ENCODE measurements at regions not wholly inside any gene's neighbourhood (a gene's known extent, or its start where the extent isn't known, plus 50 kb on each side); places are given as distances from the start of the nearest gene placed in this dataset.

- CTCF ChIA-PET = no interaction called here
- BruUV-seq (replicated peaks) = no TSS peak
Measured at GRCh38 chr2:160816916-160817499, 323.4 kb upstream of the RBMS1 start.

GRCh38 chr2:160820691-160821090 is 327.1 kb upstream of the RBMS1 start:
- CTCF ChIA-PET = no interaction called here

More at GRCh38 chr2:160816916-160817499, 323.4 kb upstream of the RBMS1 start:
- Histone ChIP-seq H3K4me3 (ENCODE audit: low read depth, low read length, poor library complexity, severe bottlenecking) (no peak overlapping the region), H3K27ac (ENCODE audit: low read depth, low read length, poor library complexity, severe bottlenecking) (no peak overlapping the region), H3K9me3 (ENCODE audit: low read depth, low read length, poor library complexity, severe bottlenecking) (no peaks in the 10 kb centered on the region), H3K27me3 (replicated peaks; ENCODE audit: insufficient read depth, low read depth, low read length, poor library complexity) (no peaks in the 10 kb centered on the region), H3K4me1 (ENCODE audit: insufficient read depth, low read length, poor library complexity, severe bottlenecking) (peaks cover 13% of the 10 kb centered on the region), H3K36me3 (ENCODE audit: insufficient read depth, low read length, poor library complexity, severe bottlenecking) (no peaks in the 10 kb centered on the region)
- intact Hi-C loops (cut with micrococcal nuclease; ENCODE audit: unreplicated experiment) = no loop called here
- peak; percentile 31 for DNase-seq (ENCODE audit: low spot score)
- no peak for TF ChIP-seq EZH2 (IDR thresholded peaks at IDR 0.05; ENCODE audit: borderline replicate concordance, low read depth, low read length, poor library complexity, severe bottlenecking)
- TF ChIP-seq, protein P1, sequence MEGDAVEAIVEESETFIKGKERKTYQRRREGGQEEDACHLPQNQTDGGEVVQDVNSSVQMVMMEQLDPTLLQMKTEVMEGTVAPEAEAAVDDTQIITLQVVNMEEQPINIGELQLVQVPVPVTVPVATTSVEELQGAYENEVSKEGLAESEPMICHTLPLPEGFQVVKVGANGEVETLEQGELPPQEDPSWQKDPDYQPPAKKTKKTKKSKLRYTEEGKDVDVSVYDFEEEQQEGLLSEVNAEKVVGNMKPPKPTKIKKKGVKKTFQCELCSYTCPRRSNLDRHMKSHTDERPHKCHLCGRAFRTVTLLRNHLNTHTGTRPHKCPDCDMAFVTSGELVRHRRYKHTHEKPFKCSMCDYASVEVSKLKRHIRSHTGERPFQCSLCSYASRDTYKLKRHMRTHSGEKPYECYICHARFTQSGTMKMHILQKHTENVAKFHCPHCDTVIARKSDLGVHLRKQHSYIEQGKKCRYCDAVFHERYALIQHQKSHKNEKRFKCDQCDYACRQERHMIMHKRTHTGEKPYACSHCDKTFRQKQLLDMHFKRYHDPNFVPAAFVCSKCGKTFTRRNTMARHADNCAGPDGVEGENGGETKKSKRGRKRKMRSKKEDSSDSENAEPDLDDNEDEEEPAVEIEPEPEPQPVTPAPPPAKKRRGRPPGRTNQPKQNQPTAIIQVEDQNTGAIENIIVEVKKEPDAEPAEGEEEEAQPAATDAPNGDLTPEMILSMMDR (conservative IDR thresholded peaks at IDR 0.05; ENCODE audit: low read depth, low read length) = no peak
- POLR2A ChIA-PET (ENCODE audit: low non-redundant PET) = no interaction called here

DNA sequence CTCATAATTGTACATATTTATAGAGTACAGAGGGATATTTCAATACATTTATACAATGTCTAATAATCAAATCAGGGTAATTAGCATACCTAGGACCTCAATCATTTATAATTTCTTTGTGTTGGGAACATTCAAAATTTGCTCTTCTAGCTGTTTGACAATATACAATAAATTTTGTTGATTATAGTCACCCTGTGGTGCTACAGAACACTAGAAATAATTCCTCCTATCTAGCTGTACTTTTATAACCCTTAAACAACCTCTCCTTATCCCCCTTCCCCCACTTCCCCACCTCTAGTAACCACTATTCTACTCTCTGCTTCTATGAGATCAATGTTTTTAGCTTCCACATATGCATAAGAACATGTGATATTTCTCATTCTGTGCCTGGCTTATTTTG is 328.4 kb upstream of the RBMS1 start:
- Histone ChIP-seq H3K9me3 (ENCODE audit: low read depth, low read length, poor library complexity, severe bottlenecking) (peaks cover 18% of the 10 kb centered on the region), H3K4me3 (ENCODE audit: low read depth, low read length, poor library complexity, severe bottlenecking) (no peak overlapping the region), H3K4me1 (ENCODE audit: insufficient read depth, low read length, poor library complexity, severe bottlenecking) (peaks cover 7% of the 10 kb centered on the region), H3K27ac (ENCODE audit: low read depth, low read length, poor library complexity, severe bottlenecking) (no peak overlapping the region), H3K36me3 (ENCODE audit: insufficient read depth, low read length, poor library complexity, severe bottlenecking) (no peaks in the 10 kb centered on the region), H3K27me3 (replicated peaks; ENCODE audit: insufficient read depth, low read depth, low read length, poor library complexity) (no peaks in the 10 kb centered on the region)
- BruUV-seq (replicated peaks) = no TSS peak
- ChIA-PET POLR2A (ENCODE audit: low non-redundant PET) (no interaction called here), CTCF (no interaction called here)
- intact Hi-C loops (cut with micrococcal nuclease; ENCODE audit: unreplicated experiment) = no loop called here
- TF ChIP-seq, protein P1 (conservative IDR thresholded peaks at IDR 0.05; ENCODE audit: low read depth, low read length) = no peak
- no peak for TF ChIP-seq EZH2 (IDR thresholded peaks at IDR 0.05; ENCODE audit: borderline replicate concordance, low read depth, low read length, poor library complexity, severe bottlenecking)
- DNase-seq (ENCODE audit: low spot score) = no peak

More at GRCh38 chr2:160820691-160821090, 327.1 kb upstream of the RBMS1 start:
- H3K27me3 ChIP-seq (replicated peaks; ENCODE audit: insufficient read depth, low read depth, low read length, poor library complexity) = no peaks in the 10 kb centered on the region
- H3K36me3 ChIP-seq (ENCODE audit: insufficient read depth, low read length, poor library complexity, severe bottlenecking) = no peaks in the 10 kb centered on the region
- intact Hi-C loops (cut with micrococcal nuclease; ENCODE audit: unreplicated experiment) = no loop called here
- POLR2A ChIA-PET (ENCODE audit: low non-redundant PET) = no interaction called here
- no peak for DNase-seq (ENCODE audit: low spot score)
- H3K9me3 ChIP-seq (ENCODE audit: low read depth, low read length, poor library complexity, severe bottlenecking) = peaks cover 13% of the 10 kb centered on the region
- TF ChIP-seq, protein P1 (conservative IDR thresholded peaks at IDR 0.05; ENCODE audit: low read depth, low read length) = no peak
- no peak for TF ChIP-seq EZH2 (IDR thresholded peaks at IDR 0.05; ENCODE audit: borderline replicate concordance, low read depth, low read length, poor library complexity, severe bottlenecking)
- H3K4me1 ChIP-seq (ENCODE audit: insufficient read depth, low read length, poor library complexity, severe bottlenecking) = peaks cover 13% of the 10 kb centered on the region
- H3K27ac ChIP-seq (ENCODE audit: low read depth, low read length, poor library complexity, severe bottlenecking) = no peak overlapping the region
- no TSS peak for BruUV-seq (replicated peaks)
- no peak overlapping the region for H3K4me3 ChIP-seq (ENCODE audit: low read depth, low read length, poor library complexity, severe bottlenecking)
